ENCODE measurements at regions not wholly inside any gene's neighbourhood (a gene's known extent, or its start where the extent isn't known, plus 50 kb on each side); places are given as distances from the start of the nearest gene placed in this dataset.
A peak's percentile ranks its signal among the peaks of the same experiment; 100 is the strongest.

GRCh38 chr10:69716711-69717560 lies 84.8 kb upstream of the COL13A1 start:
- peak; percentile 30 for DNase-seq (ENCODE audit: low read depth)

GRCh38 chr10:69718951-69719350 lies 82.8 kb upstream of the COL13A1 start:
- DNase-seq (ENCODE audit: low read depth) = no peak

GRCh38 chr10:69721690-69722310 lies 79.9 kb upstream of the COL13A1 start:
- no peak for DNase-seq (ENCODE audit: low read depth)

- DNase-seq (ENCODE audit: low read depth) = no peak
Observed at GRCh38 chr10:69723653-69724052, 78.1 kb upstream of the COL13A1 start.

GRCh38 chr10:69726850-69727249 lies 74.9 kb upstream of the COL13A1 start:
- no peak for DNase-seq (ENCODE audit: low read depth)

- DNase-seq (ENCODE audit: low read depth) = peak; percentile 65
Observed at GRCh38 chr10:69728335-69728870, 73.3 kb upstream of the COL13A1 start.

GRCh38 chr10:69729326-69730048 lies 72.2 kb upstream of the COL13A1 start:
- no peak for DNase-seq (ENCODE audit: low read depth)

- no peak for DNase-seq (ENCODE audit: low read depth)
Observed at GRCh38 chr10:69730251-69731156, 71.2 kb upstream of the COL13A1 start.

GRCh38 chr10:69731184-69731583 lies 70.5 kb upstream of the COL13A1 start:
- DNase-seq (ENCODE audit: low read depth) = peak; percentile 35

- no peak for DNase-seq (ENCODE audit: low read depth)
Observed at GRCh38 chr10:69731698-69732097, 70.0 kb upstream of the COL13A1 start.

- no peak for DNase-seq (ENCODE audit: low read depth)
Observed at GRCh38 chr10:69732147-69732825, 69.4 kb upstream of the COL13A1 start.

GRCh38 chr10:69732826-69733150 lies 68.9 kb upstream of the COL13A1 start:
- DNase-seq (ENCODE audit: low read depth) = no peak

- DNase-seq (ENCODE audit: low read depth) = peak; percentile 55
Observed at GRCh38 chr10:69733791-69734261, 67.9 kb upstream of the COL13A1 start.

- no peak for DNase-seq (ENCODE audit: low read depth)
Observed at GRCh38 chr10:69734416-69734796, 67.3 kb upstream of the COL13A1 start.

- DNase-seq (ENCODE audit: low read depth) = peak; percentile 50
Observed at GRCh38 chr10:69734797-69735468, 66.8 kb upstream of the COL13A1 start.

- DNase-seq (ENCODE audit: low read depth) = no peak
Observed at GRCh38 chr10:69736886-69737641, 64.6 kb upstream of the COL13A1 start.

- DNase-seq (ENCODE audit: low read depth) = no peak
Observed at GRCh38 chr10:69738071-69738470, 63.6 kb upstream of the COL13A1 start.

- no peak for DNase-seq (ENCODE audit: low read depth)
Observed at GRCh38 chr10:69738858-69739435, 62.8 kb upstream of the COL13A1 start.

- DNase-seq (ENCODE audit: low read depth) = no peak
Observed at GRCh38 chr10:69739634-69740033, 62.1 kb upstream of the COL13A1 start.
